Neural progenitor cell (in vitro differentiated cells): ENCODE measurements at regions not wholly inside any gene's neighbourhood (a gene's known extent, or its start where the extent isn't known, plus 50 kb on each side); places are given as distances from the start of the nearest gene placed in this dataset.

Experiments used
- EZH2 ChIP-seq: fragments of 200-600 bp; sonication (generic); IDR thresholded peaks from 2 replicates; pipeline ENCODE4 v1.6.1; 2017; ENCODE audit warnings: antibody characterized with exemption, mild to moderate bottlenecking, moderate library complexity
- EZH2phosphoT487 ChIP-seq: fragments of 200-600 bp; sonication (generic); IDR thresholded peaks from 2 replicates; pipeline ENCODE4 v1.6.1; 2017; ENCODE audit warnings: antibody characterized with exemption

DNA sequence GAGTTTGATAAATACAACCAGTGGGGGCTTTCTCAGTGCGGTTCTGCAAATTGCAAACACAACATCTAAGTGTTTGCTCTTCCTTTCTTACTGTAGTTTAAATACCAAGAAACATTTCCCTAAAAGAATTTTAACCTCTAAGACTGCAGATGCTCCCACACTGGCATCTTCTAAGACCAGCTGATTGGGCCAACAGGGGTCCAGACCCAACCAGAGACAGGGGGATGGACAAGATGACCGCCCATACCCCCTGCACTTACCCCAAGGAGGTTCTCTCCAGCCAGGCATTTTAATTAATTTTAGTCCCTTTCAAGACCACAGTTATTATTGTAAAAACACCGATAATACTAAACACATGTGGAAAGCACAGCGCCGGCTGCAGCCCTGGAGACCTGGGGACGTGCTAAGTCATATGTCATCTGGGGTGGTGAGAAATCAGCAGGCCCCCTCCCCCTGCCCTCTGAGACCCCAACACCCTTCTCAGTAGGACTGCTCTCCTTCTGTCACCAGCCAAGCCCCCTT, 242.3 kb downstream of the SOX9 start:
- no peak for TF ChIP-seq EZH2phosphoT487
- TF ChIP-seq EZH2, result no peak
